IPS-15b (cell line): ENCODE measurements at regions not wholly inside any gene's neighbourhood (a gene's known extent, or its start where the extent isn't known, plus 50 kb on each side); places are given as distances from the start of the nearest gene placed in this dataset.

ENCODE experiments used
- H3K27me3 ChIP-seq: one replicate; pipeline ENCODE4 v1.6.1; 2013; ENCODE audit warnings: low read length; ENCODE audit not compliant: control insufficient read depth, insufficient read depth
- H3K36me3 ChIP-seq: one replicate; pipeline ENCODE4 v1.6.1; 2013; ENCODE audit warnings: low read length; ENCODE audit not compliant: control insufficient read depth, insufficient read depth
- H3K4me1 ChIP-seq: one replicate; pipeline ENCODE4 v1.6.1; 2013; ENCODE audit warnings: mild to moderate bottlenecking, low read length; ENCODE audit not compliant: control insufficient read depth, insufficient read depth
- H3K4me3 ChIP-seq: one replicate; pipeline ENCODE4 v1.5.1; 2013; ENCODE audit warnings: low read depth, low read length
- H3K9ac ChIP-seq: one replicate; pipeline ENCODE4 v1.6.1; 2013; ENCODE audit warnings: low read depth, mild to moderate bottlenecking, low read length
- H3K9me3 ChIP-seq: one replicate; pipeline ENCODE4 v1.6.1; 2013; ENCODE audit warnings: mild to moderate bottlenecking, low read length; ENCODE audit not compliant: control insufficient read depth, insufficient read depth

- H3K36me3 ChIP-seq = no peaks in the 10 kb centered on the region
- H3K4me1 ChIP-seq = no peaks in the 10 kb centered on the region
- no peaks in the 10 kb centered on the region for H3K9me3 ChIP-seq
- no peak overlapping the region for H3K9ac ChIP-seq
- H3K4me3 ChIP-seq = no peak overlapping the region
- no peaks in the 10 kb centered on the region for H3K27me3 ChIP-seq
These were observed 183.1 kb upstream of the PSMD7 start for GRCh38 chr16:74113545-74113944.

DNA sequence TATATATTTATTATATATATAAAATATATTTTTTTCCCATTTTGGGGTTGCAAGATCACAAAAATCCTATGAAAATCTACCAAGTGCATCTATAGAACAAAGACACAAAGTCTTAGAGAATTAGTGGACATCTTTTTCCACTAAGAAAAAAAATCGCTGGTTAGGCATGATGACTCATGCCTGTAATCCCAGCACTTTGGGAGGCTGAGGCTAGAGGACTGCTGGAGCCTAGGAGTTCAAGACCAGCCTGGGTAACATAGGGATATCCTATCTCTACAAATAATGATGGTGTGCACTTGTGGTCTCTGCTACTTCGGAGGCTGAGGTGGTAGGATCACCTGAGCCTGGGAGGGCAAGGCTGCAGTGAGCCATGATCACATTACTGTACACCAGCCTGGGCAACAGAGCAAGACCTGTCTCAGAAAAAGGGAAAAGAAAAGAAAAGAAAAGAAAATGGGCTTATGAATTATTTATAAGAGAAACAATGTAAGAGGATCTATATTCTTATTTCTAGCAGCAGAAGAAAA lies 185.1 kb upstream of the PSMD7 start:
- no peak overlapping the region for H3K4me3 ChIP-seq
- H3K9me3 ChIP-seq = no peaks in the 10 kb centered on the region
- no peaks in the 10 kb centered on the region for H3K36me3 ChIP-seq
- H3K9ac ChIP-seq = no peak overlapping the region
- H3K27me3 ChIP-seq = no peaks in the 10 kb centered on the region
- H3K4me1 ChIP-seq = peaks cover 4% of the 10 kb centered on the region

DNA sequence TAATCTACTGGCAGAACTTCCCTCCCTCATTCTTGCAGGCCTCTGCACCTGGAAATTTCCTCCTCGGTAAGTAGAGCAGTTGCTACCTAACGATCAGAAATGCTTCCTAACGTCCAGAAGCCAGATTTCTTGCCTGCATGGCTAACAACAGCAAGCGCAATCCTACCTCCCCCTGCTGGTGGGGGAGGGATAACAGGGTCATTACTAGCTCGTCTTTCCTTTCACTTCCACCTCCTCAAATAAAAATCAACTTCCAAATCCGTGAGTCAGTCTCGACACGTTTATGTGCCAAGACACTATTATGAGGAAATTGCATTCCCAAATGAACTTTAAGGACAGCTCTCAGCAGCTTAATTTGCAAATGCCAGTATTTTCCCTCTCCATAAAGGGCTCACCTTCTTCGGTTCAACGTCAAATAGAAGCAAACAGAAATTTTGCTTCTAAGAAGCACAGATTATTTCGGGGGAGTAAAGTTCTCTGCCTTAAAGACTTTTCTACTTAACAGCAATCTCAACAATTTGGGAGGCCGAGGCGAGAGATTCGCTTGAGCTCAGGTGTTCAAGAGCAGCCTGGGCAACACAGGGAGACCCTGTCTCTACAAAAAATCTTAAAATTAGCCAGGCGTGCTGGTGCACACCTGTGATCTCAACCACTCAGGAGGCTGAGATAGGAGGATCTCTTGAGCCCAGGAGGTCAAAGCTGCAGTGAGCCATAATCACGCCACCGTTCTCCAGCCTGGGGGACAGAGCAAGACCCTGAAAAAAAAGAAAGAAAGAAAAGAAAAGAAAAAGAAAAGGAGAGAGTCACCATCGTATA lies 188.6 kb upstream of the PSMD7 start:
- Histone ChIP-seq H3K9me3 (no peaks in the 10 kb centered on the region), H3K27me3 (no peaks in the 10 kb centered on the region), H3K4me1 (peaks cover 4% of the 10 kb centered on the region), H3K36me3 (no peaks in the 10 kb centered on the region), H3K9ac (no peak overlapping the region), H3K4me3 (no peak overlapping the region)

DNA sequence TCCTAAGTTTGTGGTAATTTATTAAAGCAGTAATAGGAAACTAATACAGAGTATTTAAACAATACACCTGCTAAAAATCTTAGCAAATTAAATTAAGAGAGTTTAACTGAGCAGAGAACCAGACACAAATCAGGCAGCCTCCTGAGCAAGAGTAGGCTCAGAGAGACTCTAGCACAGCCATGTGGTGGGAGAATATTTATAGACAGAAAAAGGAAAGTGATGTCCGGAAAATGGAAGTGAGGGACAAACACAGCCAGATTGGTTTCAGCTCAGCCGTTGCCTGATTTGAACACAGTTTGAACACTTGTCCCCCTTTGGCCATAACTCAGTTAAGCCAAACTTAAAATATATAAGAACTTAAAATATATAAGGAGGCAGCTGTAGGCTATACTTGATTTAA lies 192.6 kb upstream of the PSMD7 start:
- H3K9me3 ChIP-seq = no peaks in the 10 kb centered on the region
- peaks cover 29% of the 10 kb centered on the region for H3K4me1 ChIP-seq
- no peak overlapping the region for H3K9ac ChIP-seq
- no peaks in the 10 kb centered on the region for H3K36me3 ChIP-seq
- H3K27me3 ChIP-seq = no peaks in the 10 kb centered on the region
- no peak overlapping the region for H3K4me3 ChIP-seq

GRCh38 chr16:74101379-74102137 lies 195.1 kb upstream of the PSMD7 start:
- no peak overlapping the region for H3K4me3 ChIP-seq
- H3K27me3 ChIP-seq = no peaks in the 10 kb centered on the region
- no peaks in the 10 kb centered on the region for H3K9me3 ChIP-seq
- H3K9ac ChIP-seq = no peak overlapping the region
- peaks cover 25% of the 10 kb centered on the region for H3K4me1 ChIP-seq
- no peaks in the 10 kb centered on the region for H3K36me3 ChIP-seq

DNA sequence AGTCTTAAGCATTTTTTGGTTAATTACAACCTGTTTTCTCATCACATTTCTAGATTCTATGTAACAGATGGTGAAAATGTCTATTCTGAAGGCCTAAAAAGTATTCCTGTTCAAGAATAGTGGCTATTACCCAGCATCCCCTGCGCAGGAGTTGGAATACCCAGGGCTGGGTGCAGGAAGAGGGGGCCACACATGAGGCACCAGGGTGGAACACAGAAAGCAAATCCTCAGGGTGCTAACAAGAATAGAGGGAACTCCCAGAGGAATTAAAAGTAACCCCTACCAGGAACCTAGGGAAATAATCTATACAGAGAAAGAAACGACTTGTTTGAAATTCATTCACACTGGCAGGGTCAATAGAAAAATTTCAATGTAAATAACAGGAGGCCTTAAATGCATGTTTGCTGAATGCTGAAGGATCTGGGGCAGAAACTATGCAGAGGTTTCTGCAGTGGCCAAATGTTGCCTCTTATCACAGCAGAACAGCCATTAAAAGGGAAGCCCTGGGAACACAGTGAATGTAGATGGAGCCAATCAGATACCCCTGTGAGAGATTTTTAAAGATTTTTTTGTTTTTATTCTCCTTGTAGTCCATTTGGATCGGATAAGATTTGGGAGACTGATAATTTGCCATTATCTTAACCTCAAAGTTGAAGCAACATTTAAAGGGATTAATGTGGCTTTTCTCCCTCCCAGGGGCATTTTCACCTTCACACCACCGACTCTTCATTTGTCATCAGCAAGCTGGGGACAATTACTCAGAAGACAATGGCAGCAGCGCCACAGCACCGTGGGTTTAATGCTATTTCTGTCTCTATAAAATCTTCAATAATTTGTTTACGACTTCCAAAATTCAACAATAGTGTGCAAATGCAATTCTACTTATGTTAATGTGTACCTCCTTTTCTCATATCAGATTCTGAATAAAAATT lies 196.0 kb upstream of the PSMD7 start:
- Histone ChIP-seq H3K9me3 (no peaks in the 10 kb centered on the region), H3K9ac (no peak overlapping the region), H3K4me3 (no peak overlapping the region), H3K27me3 (no peaks in the 10 kb centered on the region), H3K36me3 (no peaks in the 10 kb centered on the region), H3K4me1 (peaks cover 25% of the 10 kb centered on the region)

- Histone ChIP-seq H3K9ac (no peak overlapping the region), H3K27me3 (no peaks in the 10 kb centered on the region), H3K4me3 (no peak overlapping the region), H3K9me3 (no peaks in the 10 kb centered on the region), H3K36me3 (no peaks in the 10 kb centered on the region), H3K4me1 (peaks cover 25% of the 10 kb centered on the region)
These were observed 197.1 kb upstream of the PSMD7 start for GRCh38 chr16:74099530-74099929.

GRCh38 chr16:74094962-74095361 lies 201.7 kb upstream of the PSMD7 start:
- no peak overlapping the region for H3K9ac ChIP-seq
- H3K27me3 ChIP-seq = no peaks in the 10 kb centered on the region
- no peaks in the 10 kb centered on the region for H3K36me3 ChIP-seq
- H3K9me3 ChIP-seq = no peaks in the 10 kb centered on the region
- H3K4me3 ChIP-seq = no peak overlapping the region
- peaks cover 6% of the 10 kb centered on the region for H3K4me1 ChIP-seq

GRCh38 chr16:74094514-74094913 lies 202.1 kb upstream of the PSMD7 start:
- Histone ChIP-seq H3K27me3 (no peaks in the 10 kb centered on the region), H3K9ac (no peak overlapping the region), H3K36me3 (no peaks in the 10 kb centered on the region), H3K9me3 (no peaks in the 10 kb centered on the region), H3K4me1 (peaks cover 2% of the 10 kb centered on the region), H3K4me3 (no peak overlapping the region)

GRCh38 chr16:74092336-74092735 lies 204.3 kb upstream of the PSMD7 start:
- H3K36me3 ChIP-seq = no peaks in the 10 kb centered on the region
- no peak overlapping the region for H3K4me3 ChIP-seq
- H3K9ac ChIP-seq = no peak overlapping the region
- H3K4me1 ChIP-seq = no peaks in the 10 kb centered on the region
- H3K27me3 ChIP-seq = no peaks in the 10 kb centered on the region
- H3K9me3 ChIP-seq = no peaks in the 10 kb centered on the region

- H3K4me3 ChIP-seq = no peak overlapping the region
- no peaks in the 10 kb centered on the region for H3K4me1 ChIP-seq
- H3K9me3 ChIP-seq = no peaks in the 10 kb centered on the region
- no peak overlapping the region for H3K9ac ChIP-seq
- no peaks in the 10 kb centered on the region for H3K27me3 ChIP-seq
- H3K36me3 ChIP-seq = no peaks in the 10 kb centered on the region
These were observed 205.7 kb upstream of the PSMD7 start for GRCh38 chr16:74090871-74091270.
